ENCODE measurements at regions not wholly inside any gene's neighbourhood (a gene's known extent, or its start where the extent isn't known, plus 50 kb on each side); places are given as distances from the start of the nearest gene placed in this dataset.

GRCh38 chr11:119907878-119908572, 179.0 kb upstream of the NECTIN1 start:
- H3K4me3 ChIP-seq (replicated peaks in 1 of 3): no peak overlapping the region
- H3K4me1 ChIP-seq: no peaks in the 10 kb centered on the region
- 62 to 69% methylated on average over 14 of the region's 14 CpGs for WGBS, 2 donors
- intact Hi-C loops (cut with DNase I): no loop called here
- TF ChIP-seq CTCF (IDR thresholded peaks at IDR 0.05): no peak
- no peak for TF ChIP-seq POLR2A (IDR thresholded peaks at IDR 0.05)
- H3K9me3 ChIP-seq: no peaks in the 10 kb centered on the region
- H3K27me3 ChIP-seq: no peaks in the 10 kb centered on the region
- DNase-seq: no peak
- H3K27ac ChIP-seq: no peak overlapping the region
- no peaks in the 10 kb centered on the region for H3K36me3 ChIP-seq

GRCh38 chr11:119907122-119907851, 178.3 kb upstream of the NECTIN1 start:
- intact Hi-C loops (cut with DNase I): no loop called here
- Histone ChIP-seq H3K4me3 (replicated peaks in 1 of 3) (no peak overlapping the region), H3K27me3 (no peaks in the 10 kb centered on the region), H3K36me3 (no peaks in the 10 kb centered on the region), H3K9me3 (no peaks in the 10 kb centered on the region), H3K4me1 (no peaks in the 10 kb centered on the region), H3K27ac (no peak overlapping the region)
- DNase-seq: no peak
- TF ChIP-seq POLR2A (IDR thresholded peaks at IDR 0.05) (no peak), CTCF (IDR thresholded peaks at IDR 0.05) (no peak)
- 65% methylated on average over 10 of the region's 10 CpGs for WGBS, 2 donors

- H3K9me3 ChIP-seq: no peaks in the 10 kb centered on the region
- no peaks in the 10 kb centered on the region for H3K4me1 ChIP-seq
- DNase-seq: no peak
- H3K27me3 ChIP-seq: no peaks in the 10 kb centered on the region
- no peaks in the 10 kb centered on the region for H3K36me3 ChIP-seq
- intact Hi-C loops (cut with DNase I): no loop called here
- H3K4me3 ChIP-seq (replicated peaks in 1 of 3): no peak overlapping the region
- WGBS, 2 donors: 92% methylated on average over 7 to 8 of the region's 8 CpGs
- H3K27ac ChIP-seq: no peak overlapping the region
- TF ChIP-seq CTCF (IDR thresholded peaks at IDR 0.05) (no peak), POLR2A (IDR thresholded peaks at IDR 0.05) (no peak)
These were observed 177.4 kb upstream of the NECTIN1 start for GRCh38 chr11:119906376-119906775.

- peak; percentile 30 to 61 for DNase-seq
- no peaks in the 10 kb centered on the region for H3K4me1 ChIP-seq
- H3K27me3 ChIP-seq: no peaks in the 10 kb centered on the region
- no peaks in the 10 kb centered on the region for H3K36me3 ChIP-seq
- no peaks in the 10 kb centered on the region for H3K9me3 ChIP-seq
- H3K4me3 ChIP-seq (replicated peaks in 1 of 3): no peak overlapping the region
- no peak overlapping the region for H3K27ac ChIP-seq
- intact Hi-C loops (cut with DNase I): no loop called here
- TF ChIP-seq POLR2A (IDR thresholded peaks at IDR 0.05): no peak
- no peak for TF ChIP-seq CTCF (IDR thresholded peaks at IDR 0.05)
- 59 to 66% methylated on average over 4 of the region's 4 CpGs for WGBS, 2 donors
These were observed 176.2 kb upstream of the NECTIN1 start for GRCh38 chr11:119905162-119905561.

- intact Hi-C loops (cut with DNase I): no loop called here
- Histone ChIP-seq H3K27ac (no peak overlapping the region), H3K4me3 (replicated peaks in 1 of 3) (no peak overlapping the region), H3K9me3 (no peaks in the 10 kb centered on the region), H3K4me1 (no peaks in the 10 kb centered on the region), H3K27me3 (no peaks in the 10 kb centered on the region), H3K36me3 (no peaks in the 10 kb centered on the region)
- no peak for DNase-seq
- TF ChIP-seq CTCF (IDR thresholded peaks at IDR 0.05): no peak
- TF ChIP-seq POLR2A (IDR thresholded peaks at IDR 0.05): no peak
- WGBS, 2 donors: 87 to 94% methylated on average over 4 of the region's 4 CpGs
These were observed 175.6 kb upstream of the NECTIN1 start for GRCh38 chr11:119904531-119905035.
